SU-DHL-6 (cell line): ENCODE measurements at regions not wholly inside any gene's neighbourhood (a gene's known extent, or its start where the extent isn't known, plus 50 kb on each side); places are given as distances from the start of the nearest gene placed in this dataset.

Source experiments
- H2AFZ ChIP-seq: fragments of 200-600 bp; sonication (generic); 2 replicates; pipeline ENCODE4 v1.6.1; 2014; ENCODE audit warnings: low read depth, mild to moderate bottlenecking, moderate library complexity, mixed read lengths, antibody characterized with exemption, low read length; ENCODE audit not compliant: severe bottlenecking
- H3F3A ChIP-seq: fragments of 200-600 bp; shearing (Covaris generic); 2 replicates; pipeline ENCODE4 v1.6.0; 2016; ENCODE audit warnings: antibody characterized with exemption, mild to moderate bottlenecking; ENCODE audit not compliant: insufficient read depth
- H3K27ac ChIP-seq: fragments of 200-600 bp; sonication (generic); 2 replicates; pipeline ENCODE4 v1.5.1; 2016; ENCODE audit warnings: low read depth, mild to moderate bottlenecking, low read length, moderate library complexity, mixed read lengths
- H3K27me3 ChIP-seq: fragments of 200-600 bp; sonication (generic), shearing (Covaris generic); 2 replicates; pipeline ENCODE4 v1.6.0; 2014; ENCODE audit warnings: mild to moderate bottlenecking, low read length
- H3K36me3 ChIP-seq: fragments of 200-600 bp; sonication (generic); 2 replicates; pipeline ENCODE4 v1.6.1; 2014; ENCODE audit warnings: mild to moderate bottlenecking, low read length, mixed read lengths
- H3K4me2 ChIP-seq: fragments of 300-600, 200-600 bp; shearing (Covaris generic), sonication (generic); 2 replicates; pipeline ENCODE4 v1.6.0; 2014; ENCODE audit warnings: low read length, low read depth, mild to moderate bottlenecking; ENCODE audit not compliant: poor library complexity, severe bottlenecking
- H3K4me3 ChIP-seq: fragments of 200-600 bp; sonication (generic); 2 replicates; pipeline ENCODE4 v1.5.1; 2014; ENCODE audit warnings: antibody characterized with exemption, low read length, mild to moderate bottlenecking, mixed read lengths; ENCODE audit not compliant: insufficient read depth, poor library complexity, severe bottlenecking
- H3K79me2 ChIP-seq: fragments of 200-600 bp; sonication (generic); 2 replicates; pipeline ENCODE4 v1.6.1; 2014; ENCODE audit warnings: mild to moderate bottlenecking, low read length, moderate library complexity; ENCODE audit not compliant: insufficient read depth
- H3K9ac ChIP-seq: fragments of 200-600 bp; sonication (generic); 2 replicates; pipeline ENCODE4 v1.7.0; 2014; ENCODE audit warnings: mild to moderate bottlenecking, low read length
- H3K9me2 ChIP-seq: fragments of 200-600 bp; sonication (generic); replicated peaks from 2 replicates; pipeline ENCODE4 v1.6.1; 2014; ENCODE audit warnings: low read length; ENCODE audit not compliant: insufficient read depth
- H3K9me3 ChIP-seq: fragments of 200-600 bp; sonication (generic); 2 replicates; pipeline ENCODE4 v1.6.1; 2014; ENCODE audit warnings: low read length, mixed read lengths; ENCODE audit not compliant: insufficient read depth
- H4K20me1 ChIP-seq: fragments of 200-600 bp; sonication (generic); 2 replicates; pipeline ENCODE4 v1.6.1; 2014; ENCODE audit warnings: low read depth, mild to moderate bottlenecking, antibody characterized with exemption, low read length, moderate library complexity, mixed read lengths
- EZH2phosphoT487 ChIP-seq: fragments of 200-600 bp; sonication (generic), shearing (Covaris generic); conservative IDR thresholded peaks from 2 replicates; pipeline ENCODE4 v1.6.1; 2018; ENCODE audit warnings: mild to moderate bottlenecking, antibody characterized with exemption, low read length, moderate library complexity, mixed read lengths
- TF ChIP-seq, protein P1 (sequence below): fragments of 200-600 bp; sonication (generic); IDR thresholded peaks from one replicate; pipeline ENCODE4 v1.5.1; 2017; ENCODE audit warnings: antibody characterized with exemption, mild to moderate bottlenecking, low read length, moderate library complexity; ENCODE audit not compliant: insufficient read depth, poor library complexity, severe bottlenecking

DNA sequence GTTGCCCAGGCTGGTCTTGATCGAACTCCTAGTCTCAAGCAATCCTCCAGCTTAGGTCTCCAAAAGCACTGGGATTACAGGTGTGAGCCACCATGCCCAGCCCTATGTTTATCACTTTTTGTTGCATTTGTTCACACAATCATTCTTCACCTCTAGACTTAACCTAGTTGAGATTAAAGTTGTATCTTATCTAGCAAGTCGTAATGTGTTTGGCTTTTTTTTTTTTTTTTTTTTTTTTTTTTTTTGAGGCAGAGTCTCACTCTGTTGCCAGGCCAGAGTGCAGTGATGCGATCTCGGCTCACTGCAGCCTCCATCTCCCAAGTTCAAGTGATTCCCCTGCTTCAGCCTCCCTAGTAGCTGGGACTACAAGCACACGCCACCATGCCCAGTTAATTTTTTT lies 90.2 kb upstream of the C9orf72 start:
- H2AFZ ChIP-seq = no peak overlapping the region
- no peaks in the 10 kb centered on the region for H3K9me2 ChIP-seq
- H3K27ac ChIP-seq = no peak overlapping the region
- H4K20me1 ChIP-seq = no peaks in the 10 kb centered on the region
- H3K4me2 ChIP-seq = no peak overlapping the region
- no peak overlapping the region for H3K4me3 ChIP-seq
- H3F3A ChIP-seq = no peaks in the 10 kb centered on the region
- no peaks in the 10 kb centered on the region for H3K36me3 ChIP-seq
- H3K9ac ChIP-seq = no peak overlapping the region
- no peaks in the 10 kb centered on the region for H3K79me2 ChIP-seq
- TF ChIP-seq EZH2phosphoT487 = no peak
- TF ChIP-seq, protein P1, sequence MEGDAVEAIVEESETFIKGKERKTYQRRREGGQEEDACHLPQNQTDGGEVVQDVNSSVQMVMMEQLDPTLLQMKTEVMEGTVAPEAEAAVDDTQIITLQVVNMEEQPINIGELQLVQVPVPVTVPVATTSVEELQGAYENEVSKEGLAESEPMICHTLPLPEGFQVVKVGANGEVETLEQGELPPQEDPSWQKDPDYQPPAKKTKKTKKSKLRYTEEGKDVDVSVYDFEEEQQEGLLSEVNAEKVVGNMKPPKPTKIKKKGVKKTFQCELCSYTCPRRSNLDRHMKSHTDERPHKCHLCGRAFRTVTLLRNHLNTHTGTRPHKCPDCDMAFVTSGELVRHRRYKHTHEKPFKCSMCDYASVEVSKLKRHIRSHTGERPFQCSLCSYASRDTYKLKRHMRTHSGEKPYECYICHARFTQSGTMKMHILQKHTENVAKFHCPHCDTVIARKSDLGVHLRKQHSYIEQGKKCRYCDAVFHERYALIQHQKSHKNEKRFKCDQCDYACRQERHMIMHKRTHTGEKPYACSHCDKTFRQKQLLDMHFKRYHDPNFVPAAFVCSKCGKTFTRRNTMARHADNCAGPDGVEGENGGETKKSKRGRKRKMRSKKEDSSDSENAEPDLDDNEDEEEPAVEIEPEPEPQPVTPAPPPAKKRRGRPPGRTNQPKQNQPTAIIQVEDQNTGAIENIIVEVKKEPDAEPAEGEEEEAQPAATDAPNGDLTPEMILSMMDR = no peak
- H3K27me3 ChIP-seq = no peaks in the 10 kb centered on the region
- H3K9me3 ChIP-seq = no peaks in the 10 kb centered on the region

DNA sequence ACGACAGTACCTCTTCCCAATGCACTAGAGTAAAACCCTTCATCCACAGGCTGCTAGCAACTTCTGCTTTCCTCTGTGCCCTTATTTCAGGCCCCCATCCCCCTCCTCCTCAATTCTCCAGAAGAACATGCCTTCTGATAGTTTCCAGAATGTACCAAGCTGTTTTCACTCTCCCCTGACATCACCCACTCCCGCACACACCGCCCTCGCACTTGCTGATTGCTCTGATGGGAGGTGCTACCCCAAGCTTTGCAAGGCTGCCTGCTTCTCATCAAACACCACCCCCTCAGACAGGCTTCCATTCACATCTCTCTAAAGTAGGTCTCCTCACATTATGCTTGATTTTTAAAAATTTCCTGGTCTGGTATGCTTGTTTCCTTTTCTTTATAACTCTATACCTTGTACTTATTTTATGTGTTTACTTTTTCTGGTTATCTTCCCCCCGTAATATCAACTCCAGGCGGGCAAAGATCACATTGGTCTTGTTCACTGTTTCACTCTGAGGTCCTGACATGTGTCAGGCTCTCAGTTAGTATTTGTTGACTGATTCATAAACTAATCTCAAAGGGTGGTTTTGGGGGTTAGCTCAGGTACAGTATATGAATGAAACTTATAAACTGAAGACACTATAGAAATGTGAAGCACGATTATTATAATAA lies 91.0 kb upstream of the C9orf72 start:
- Histone ChIP-seq H3K27ac (no peak overlapping the region), H3F3A (no peaks in the 10 kb centered on the region), H3K79me2 (no peaks in the 10 kb centered on the region), H3K4me2 (no peak overlapping the region), H3K27me3 (no peaks in the 10 kb centered on the region), H3K9ac (no peak overlapping the region), H4K20me1 (no peaks in the 10 kb centered on the region), H3K36me3 (no peaks in the 10 kb centered on the region), H3K4me3 (no peak overlapping the region), H2AFZ (no peak overlapping the region), H3K9me3 (no peaks in the 10 kb centered on the region), H3K9me2 (no peaks in the 10 kb centered on the region)
- TF ChIP-seq EZH2phosphoT487 = no peak
- TF ChIP-seq, protein P1 = no peak

DNA sequence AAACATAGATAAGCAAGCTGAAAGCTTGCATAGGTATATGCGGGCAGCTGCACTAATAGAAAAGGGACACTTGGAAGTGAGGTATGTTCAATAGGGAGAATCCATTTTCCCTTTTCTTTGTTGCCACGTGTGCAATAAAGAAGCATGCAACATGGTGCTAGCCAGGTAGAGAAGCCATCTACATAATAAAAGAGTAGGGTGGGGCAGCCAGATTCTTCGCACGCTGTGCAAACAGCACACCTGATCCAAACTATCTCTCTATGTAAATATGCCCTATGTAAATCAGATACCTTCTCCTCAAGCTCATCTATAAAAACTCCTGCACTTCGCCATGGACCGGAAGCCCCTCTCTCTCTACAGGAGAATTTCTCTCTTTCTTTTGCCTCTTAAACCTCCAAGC lies 91.9 kb upstream of the C9orf72 start:
- Histone ChIP-seq H3K4me3 (no peak overlapping the region), H3K9me3 (no peaks in the 10 kb centered on the region), H3K9me2 (no peaks in the 10 kb centered on the region), H3K36me3 (no peaks in the 10 kb centered on the region), H3K27ac (no peak overlapping the region), H2AFZ (no peak overlapping the region), H4K20me1 (no peaks in the 10 kb centered on the region), H3K9ac (no peak overlapping the region), H3K4me2 (no peak overlapping the region), H3K79me2 (no peaks in the 10 kb centered on the region), H3K27me3 (no peaks in the 10 kb centered on the region), H3F3A (no peaks in the 10 kb centered on the region)
- TF ChIP-seq, protein P1 = no peak
- TF ChIP-seq EZH2phosphoT487 = no peak
